IMR-90 (cell line): ENCODE measurements at regions not wholly inside any gene's neighbourhood (a gene's known extent, or its start where the extent isn't known, plus 50 kb on each side); places are given as distances from the start of the nearest gene placed in this dataset.

Source experiments
- NFE2L2 ChIP-seq: fragments of 150-350 bp; IDR thresholded peaks from 2 replicates; pipeline ENCODE4 v1.6.1; 2016; ENCODE audit warnings: low read depth, mild to moderate bottlenecking, low read length
- SMC3 ChIP-seq: fragments of 150-350 bp; IDR thresholded peaks from 2 replicates; pipeline ENCODE4 v1.6.1; 2016; ENCODE audit warnings: low read depth, mild to moderate bottlenecking, antibody characterized with exemption, low read length, moderate library complexity
- TF ChIP-seq, protein P1 (sequence below): conservative IDR thresholded peaks from 2 replicates; pipeline ENCODE4 v1.5.1; 2012; ENCODE audit warnings: mild to moderate bottlenecking, low read depth, low read length, improper control_type of control experiment

DNA sequence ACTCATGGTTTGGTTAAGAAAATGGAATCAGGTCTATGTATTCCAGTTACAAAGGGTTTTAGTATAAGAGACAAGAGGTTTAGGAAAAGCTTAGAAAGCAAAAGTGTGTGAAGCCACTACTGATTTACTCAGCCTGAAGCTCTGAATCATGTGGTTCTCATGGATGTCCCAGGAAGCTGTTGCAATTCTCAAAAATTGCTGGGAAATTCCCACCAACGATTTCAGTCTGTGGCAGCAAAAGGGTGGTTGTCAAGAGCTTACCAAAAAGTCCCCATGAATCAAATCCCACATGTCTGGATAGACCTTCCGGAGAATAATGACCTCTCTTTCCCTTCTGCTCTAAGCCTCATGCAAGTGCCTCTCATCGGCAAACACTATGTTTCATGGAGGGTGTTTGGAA, 929.9 kb downstream of the TLE4 start:
- TF ChIP-seq, protein P1, sequence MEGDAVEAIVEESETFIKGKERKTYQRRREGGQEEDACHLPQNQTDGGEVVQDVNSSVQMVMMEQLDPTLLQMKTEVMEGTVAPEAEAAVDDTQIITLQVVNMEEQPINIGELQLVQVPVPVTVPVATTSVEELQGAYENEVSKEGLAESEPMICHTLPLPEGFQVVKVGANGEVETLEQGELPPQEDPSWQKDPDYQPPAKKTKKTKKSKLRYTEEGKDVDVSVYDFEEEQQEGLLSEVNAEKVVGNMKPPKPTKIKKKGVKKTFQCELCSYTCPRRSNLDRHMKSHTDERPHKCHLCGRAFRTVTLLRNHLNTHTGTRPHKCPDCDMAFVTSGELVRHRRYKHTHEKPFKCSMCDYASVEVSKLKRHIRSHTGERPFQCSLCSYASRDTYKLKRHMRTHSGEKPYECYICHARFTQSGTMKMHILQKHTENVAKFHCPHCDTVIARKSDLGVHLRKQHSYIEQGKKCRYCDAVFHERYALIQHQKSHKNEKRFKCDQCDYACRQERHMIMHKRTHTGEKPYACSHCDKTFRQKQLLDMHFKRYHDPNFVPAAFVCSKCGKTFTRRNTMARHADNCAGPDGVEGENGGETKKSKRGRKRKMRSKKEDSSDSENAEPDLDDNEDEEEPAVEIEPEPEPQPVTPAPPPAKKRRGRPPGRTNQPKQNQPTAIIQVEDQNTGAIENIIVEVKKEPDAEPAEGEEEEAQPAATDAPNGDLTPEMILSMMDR: no peak
- no peak for TF ChIP-seq SMC3
- no peak for TF ChIP-seq NFE2L2
